HG03520 (cell line): ENCODE measurements at regions not wholly inside any gene's neighbourhood (a gene's known extent, or its start where the extent isn't known, plus 50 kb on each side); places are given as distances from the start of the nearest gene placed in this dataset.

Experiments
- ATAC-seq: cut with Tn5 transposase; IDR thresholded peaks from one replicate; pipeline ENCODE4 v1.9.1; 2021; ENCODE audit warnings: mild to moderate bottlenecking, moderate library complexity; ENCODE audit not compliant: unreplicated experiment

- ATAC-seq: no peak
Measured at GRCh38 chr13:39856714-39857113, 201.3 kb downstream of the COG6 start.

GRCh38 chr13:39858794-39859193 lies 203.3 kb downstream of the COG6 start:
- ATAC-seq: no peak

- ATAC-seq: no peak
Measured at GRCh38 chr13:39859898-39860297, 204.4 kb downstream of the COG6 start.

- no peak for ATAC-seq
Measured at GRCh38 chr13:39862900-39863299, 207.4 kb downstream of the COG6 start.

- ATAC-seq: no peak
Measured at GRCh38 chr13:39864221-39864620, 208.8 kb downstream of the COG6 start.

GRCh38 chr13:39866722-39867121 lies 211.3 kb downstream of the COG6 start:
- ATAC-seq: no peak

- no peak for ATAC-seq
Measured at GRCh38 chr13:39867807-39868206, 212.3 kb downstream of the COG6 start.

GRCh38 chr13:39870197-39870747 lies 214.8 kb downstream of the COG6 start:
- no peak for ATAC-seq

- ATAC-seq: no peak
Measured at GRCh38 chr13:39874331-39875053, 219.0 kb downstream of the COG6 start.

- no peak for ATAC-seq
Measured at GRCh38 chr13:39875111-39875987, 219.9 kb downstream of the COG6 start.

GRCh38 chr13:39876258-39876657 lies 220.8 kb downstream of the COG6 start:
- no peak for ATAC-seq

GRCh38 chr13:39877134-39877533 lies 221.7 kb downstream of the COG6 start:
- no peak for ATAC-seq

- ATAC-seq: no peak
Measured at GRCh38 chr13:39879286-39880035, 224.0 kb downstream of the COG6 start.

- ATAC-seq: no peak
Measured at GRCh38 chr13:39881383-39881782, 225.9 kb downstream of the COG6 start.

GRCh38 chr13:39881887-39882286 lies 226.4 kb downstream of the COG6 start:
- ATAC-seq: no peak

- ATAC-seq: no peak
Measured at GRCh38 chr13:39884166-39884565, 228.7 kb downstream of the COG6 start.

- no peak for ATAC-seq
Measured at GRCh38 chr13:39886336-39886735, 230.9 kb downstream of the COG6 start.

- no peak for ATAC-seq
Measured at GRCh38 chr13:39887387-39887786, 231.9 kb downstream of the COG6 start.

GRCh38 chr13:39888865-39889810 lies 233.7 kb downstream of the COG6 start:
- no peak for ATAC-seq

- ATAC-seq: no peak
Measured at GRCh38 chr13:39890537-39890936, 235.1 kb downstream of the COG6 start.
